ENCODE measurements at regions not wholly inside any gene's neighbourhood (a gene's known extent, or its start where the extent isn't known, plus 50 kb on each side); places are given as distances from the start of the nearest gene placed in this dataset.

- Histone ChIP-seq H4K5ac (ENCODE audit: insufficient read length, low read depth, low read length) (no peak overlapping the region), H3K4me2 (ENCODE audit: insufficient read depth, insufficient read length, low read length) (no peak overlapping the region), H3K27me3 (ENCODE audit: insufficient read depth, low read length) (no peaks in the 10 kb centered on the region), H4K91ac (ENCODE audit: insufficient read length, low read depth, low read length) (no peak overlapping the region), H3K23me2 (ENCODE audit: insufficient read length, low read depth, low read length, poor library complexity, severe bottlenecking) (no peaks in the 10 kb centered on the region), H3K9me3 (ENCODE audit: control insufficient read depth, low read depth, low read length) (no peaks in the 10 kb centered on the region), H3K14ac (ENCODE audit: insufficient read depth, low read length) (no peak overlapping the region), H3K23ac (ENCODE audit: insufficient read length, low read depth, low read length) (no peak overlapping the region), H3K56ac (ENCODE audit: insufficient read length, low read depth, low read length) (no peak overlapping the region), H2BK15ac (ENCODE audit: low read depth, low read length) (no peak overlapping the region), H3K9ac (ENCODE audit: extremely low read depth, insufficient read length, low read length) (no peak overlapping the region), H3K27ac (ENCODE audit: insufficient read length, low read depth, low read length) (no peak overlapping the region), H3K4ac (ENCODE audit: low read depth, low read length) (no peak overlapping the region), H2AFZ (ENCODE audit: low read length) (no peak overlapping the region), H2AK5ac (ENCODE audit: insufficient read length, low read length) (no peak overlapping the region), H3K18ac (ENCODE audit: insufficient read length, low read depth, low read length) (no peak overlapping the region), H4K8ac (replicated peaks; ENCODE audit: insufficient read length, low read depth, low read length) (no peak overlapping the region), H3K4me1 (ENCODE audit: insufficient read depth, low read length) (peaks cover under 1% of the 10 kb centered on the region), H2BK12ac (ENCODE audit: insufficient read length, low read depth, low read length) (no peak overlapping the region), H2BK20ac (ENCODE audit: low read depth, low read length, poor library complexity, severe bottlenecking) (no peak overlapping the region), H3K79me2 (ENCODE audit: insufficient read depth, low read length) (no peaks in the 10 kb centered on the region), H3K79me1 (ENCODE audit: insufficient read depth, low read depth, low read length, poor library complexity, severe bottlenecking) (no peaks in the 10 kb centered on the region), H3T11ph (ENCODE audit: low read length) (no peak overlapping the region), H4K20me1 (ENCODE audit: control insufficient read depth, insufficient read depth, insufficient read length) (no peaks in the 10 kb centered on the region), H2BK120ac (ENCODE audit: low read depth, low read length, poor library complexity, severe bottlenecking) (no peak overlapping the region), H2BK5ac (ENCODE audit: insufficient read length, low read length) (no peak overlapping the region)
- TF ChIP-seq, protein P1, sequence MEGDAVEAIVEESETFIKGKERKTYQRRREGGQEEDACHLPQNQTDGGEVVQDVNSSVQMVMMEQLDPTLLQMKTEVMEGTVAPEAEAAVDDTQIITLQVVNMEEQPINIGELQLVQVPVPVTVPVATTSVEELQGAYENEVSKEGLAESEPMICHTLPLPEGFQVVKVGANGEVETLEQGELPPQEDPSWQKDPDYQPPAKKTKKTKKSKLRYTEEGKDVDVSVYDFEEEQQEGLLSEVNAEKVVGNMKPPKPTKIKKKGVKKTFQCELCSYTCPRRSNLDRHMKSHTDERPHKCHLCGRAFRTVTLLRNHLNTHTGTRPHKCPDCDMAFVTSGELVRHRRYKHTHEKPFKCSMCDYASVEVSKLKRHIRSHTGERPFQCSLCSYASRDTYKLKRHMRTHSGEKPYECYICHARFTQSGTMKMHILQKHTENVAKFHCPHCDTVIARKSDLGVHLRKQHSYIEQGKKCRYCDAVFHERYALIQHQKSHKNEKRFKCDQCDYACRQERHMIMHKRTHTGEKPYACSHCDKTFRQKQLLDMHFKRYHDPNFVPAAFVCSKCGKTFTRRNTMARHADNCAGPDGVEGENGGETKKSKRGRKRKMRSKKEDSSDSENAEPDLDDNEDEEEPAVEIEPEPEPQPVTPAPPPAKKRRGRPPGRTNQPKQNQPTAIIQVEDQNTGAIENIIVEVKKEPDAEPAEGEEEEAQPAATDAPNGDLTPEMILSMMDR (conservative IDR thresholded peaks at IDR 0.05), result no peak
- DNase-seq, result no peak
- peaks cover 19 to 22% of the 10 kb centered on the region in 2 experiments for H3K4me1 Mint-ChIP-seq
- H3K27me3 Mint-ChIP-seq (ENCODE audit: low read depth), result peaks cover 4% of the 10 kb centered on the region; the same call in 1 of the 2 replicates
- H3K4me3 Mint-ChIP-seq, result no peak overlapping the region
- WGBS (ENCODE audit: extremely low coverage, insufficient read length, low lambda C conversion rate), result no CpG with 5 or more reads among the region's 3 CpGs
- no peaks in the 10 kb centered on the region for H3K9me3 Mint-ChIP-seq
- H3K27ac Mint-ChIP-seq, result no peak overlapping the region
- H3K36me3 Mint-ChIP-seq (ENCODE audit: insufficient read depth in 1 of 3, low read depth in 3 of 3), result no peaks in the 10 kb centered on the region
Observed at GRCh38 chr5:173785866-173786265, 102.3 kb upstream of the CPEB4 start.

Measured in H9 (cell line).